ENCODE measurements at regions not wholly inside any gene's neighbourhood (a gene's known extent, or its start where the extent isn't known, plus 50 kb on each side); places are given as distances from the start of the nearest gene placed in this dataset.
A peak's percentile ranks its signal among the peaks of the same experiment; 100 is the strongest.

- peak; percentile 40 for DNase-seq (ENCODE audit: unreplicated experiment)
- TF ChIP-seq CTCF (IDR thresholded peaks at IDR 0.05; ENCODE audit: unreplicated experiment), result no peak
- H3K4me1 Mint-ChIP-seq (ENCODE audit: insufficient read depth, unreplicated experiment), result no peaks in the 10 kb centered on the region
- H3K36me3 Mint-ChIP-seq (ENCODE audit: insufficient read depth, unreplicated experiment), result no peaks in the 10 kb centered on the region
- peaks cover 100% of the 10 kb centered on the region for H3K27me3 Mint-ChIP-seq (ENCODE audit: insufficient read depth, unreplicated experiment)
- no peaks in the 10 kb centered on the region for H3K9me3 Mint-ChIP-seq (ENCODE audit: unreplicated experiment)
- ChIA-PET CTCF (no interaction called here), POLR2A (no interaction called here)
- no TSS peak for BruUV-seq (replicated peaks)
- intact Hi-C loops (cut with micrococcal nuclease), result no loop called here
- H3K27ac Mint-ChIP-seq (ENCODE audit: low read depth, unreplicated experiment), result no peak overlapping the region
- H3K4me3 Mint-ChIP-seq (ENCODE audit: unreplicated experiment), result no peak overlapping the region
These were observed 67.6 kb upstream of the FREM3 start for GRCh38 chr4:143768007-143768591.

DNA sequence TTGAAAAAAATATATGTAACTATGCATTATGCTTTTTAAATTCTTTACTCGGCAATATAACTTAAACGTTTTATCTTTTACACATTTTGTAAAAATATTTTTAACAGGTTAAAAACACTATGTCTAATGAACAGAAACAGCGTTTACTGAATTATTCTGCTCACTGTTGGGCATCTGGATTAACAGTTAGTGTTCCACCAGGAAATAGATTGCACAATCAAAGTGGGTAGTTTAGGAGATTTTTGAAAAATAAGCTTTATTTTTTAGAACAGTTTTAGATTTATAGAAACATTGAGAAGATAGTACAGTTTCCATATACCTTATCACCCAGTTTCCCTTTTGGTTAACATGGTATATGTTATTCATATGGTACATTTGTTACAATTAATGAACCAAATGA is 63.1 kb upstream of the FREM3 start:
- ChIA-PET CTCF (no interaction called here), POLR2A (interaction anchor here (0.6 kb wide), 1 partner anchor 161 kb away, joined by 4 read pairs; no protein-coding TSS in a partner anchor)
- no peak for TF ChIP-seq CTCF (IDR thresholded peaks at IDR 0.05; ENCODE audit: unreplicated experiment)
- H3K36me3 Mint-ChIP-seq (ENCODE audit: insufficient read depth, unreplicated experiment), result no peaks in the 10 kb centered on the region
- H3K9me3 Mint-ChIP-seq (ENCODE audit: unreplicated experiment), result no peaks in the 10 kb centered on the region
- no TSS peak for BruUV-seq (replicated peaks)
- intact Hi-C loops (cut with micrococcal nuclease), result no loop called here
- H3K27ac Mint-ChIP-seq (ENCODE audit: low read depth, unreplicated experiment), result no peak overlapping the region
- DNase-seq (ENCODE audit: unreplicated experiment), result no peak
- H3K4me1 Mint-ChIP-seq (ENCODE audit: insufficient read depth, unreplicated experiment), result no peaks in the 10 kb centered on the region
- H3K27me3 Mint-ChIP-seq (ENCODE audit: insufficient read depth, unreplicated experiment), result peaks cover 76% of the 10 kb centered on the region
- H3K4me3 Mint-ChIP-seq (ENCODE audit: unreplicated experiment), result no peak overlapping the region

DNA sequence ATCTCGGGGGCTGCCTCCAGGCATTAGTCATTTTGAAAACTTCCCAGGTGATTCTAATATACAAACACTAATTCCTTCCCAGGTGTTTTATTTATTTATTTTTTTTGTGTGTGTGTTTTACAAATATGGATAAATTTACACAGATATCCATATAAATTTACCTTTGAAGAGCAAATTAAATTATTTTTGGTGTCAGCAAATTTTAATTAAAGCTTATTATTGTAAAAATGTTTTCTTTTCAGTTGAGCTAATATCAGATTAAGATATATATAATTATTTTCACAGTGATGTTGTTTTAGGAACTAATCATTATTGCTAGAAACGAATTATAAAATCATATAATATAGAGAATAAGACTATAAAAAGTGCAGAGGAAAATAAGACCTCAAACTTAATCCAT is 62.0 kb upstream of the FREM3 start:
- H3K4me3 Mint-ChIP-seq (ENCODE audit: unreplicated experiment), result no peak overlapping the region
- ChIA-PET CTCF (no interaction called here), POLR2A (no interaction called here)
- H3K27ac Mint-ChIP-seq (ENCODE audit: low read depth, unreplicated experiment), result no peak overlapping the region
- H3K4me1 Mint-ChIP-seq (ENCODE audit: insufficient read depth, unreplicated experiment), result no peaks in the 10 kb centered on the region
- DNase-seq (ENCODE audit: unreplicated experiment), result no peak
- no TSS peak for BruUV-seq (replicated peaks)
- no peaks in the 10 kb centered on the region for H3K9me3 Mint-ChIP-seq (ENCODE audit: unreplicated experiment)
- TF ChIP-seq CTCF (IDR thresholded peaks at IDR 0.05; ENCODE audit: unreplicated experiment), result no peak
- intact Hi-C loops (cut with micrococcal nuclease), result no loop called here
- no peaks in the 10 kb centered on the region for H3K36me3 Mint-ChIP-seq (ENCODE audit: insufficient read depth, unreplicated experiment)
- peaks cover 74% of the 10 kb centered on the region for H3K27me3 Mint-ChIP-seq (ENCODE audit: insufficient read depth, unreplicated experiment)

Measured in MCF 10A (cell line).